HL-60/S4 treated with phorbol 12-myristate 13-acetate at 8.2 ng/mL for 4 days and 3 days (cell line): ENCODE measurements at regions not wholly inside any gene's neighbourhood (a gene's known extent, or its start where the extent isn't known, plus 50 kb on each side); places are given as distances from the start of the nearest gene placed in this dataset.

Source experiments
- in situ Hi-C: fragments of 300-500 bp; cut with MboI; formaldehyde crosslinking; loops from 2 replicates; pipeline ENCODE4 v1.15.0; 2022; ENCODE audit warnings: low sequenced_read_pairs

GRCh38 chr12:28874758-28875157, 274.3 kb upstream of the FAR2 start:
- in situ Hi-C loops: loop anchor here (25.0 kb wide), 1 partner anchor 1137 kb away; no protein-coding TSS in a partner anchor

GRCh38 chr12:28876196-28876798, 272.8 kb upstream of the FAR2 start:
- in situ Hi-C loops: no loop called here

GRCh38 chr12:28877854-28878253, 271.2 kb upstream of the FAR2 start:
- in situ Hi-C loops: no loop called here

- in situ Hi-C loops: no loop called here
Observed at GRCh38 chr12:28878629-28879028, 270.4 kb upstream of the FAR2 start.

- in situ Hi-C loops: no loop called here
Observed at GRCh38 chr12:28879379-28879778, 269.7 kb upstream of the FAR2 start.

- in situ Hi-C loops: no loop called here
Observed at GRCh38 chr12:28882444-28882843, 266.6 kb upstream of the FAR2 start.

- in situ Hi-C loops: no loop called here
Observed at GRCh38 chr12:28883406-28883997, 265.6 kb upstream of the FAR2 start.

- in situ Hi-C loops: no loop called here
Observed at GRCh38 chr12:28884904-28885679, 264.0 kb upstream of the FAR2 start.

- in situ Hi-C loops: no loop called here
Observed at GRCh38 chr12:28885928-28886327, 263.1 kb upstream of the FAR2 start.

- in situ Hi-C loops: no loop called here
Observed at GRCh38 chr12:28887461-28887990, 261.6 kb upstream of the FAR2 start.

GRCh38 chr12:28890664-28891063, 258.4 kb upstream of the FAR2 start:
- in situ Hi-C loops: no loop called here

GRCh38 chr12:28891126-28891525, 258.0 kb upstream of the FAR2 start:
- in situ Hi-C loops: no loop called here

- in situ Hi-C loops: no loop called here
Observed at GRCh38 chr12:28893365-28893764, 255.7 kb upstream of the FAR2 start.

- in situ Hi-C loops: no loop called here
Observed at GRCh38 chr12:28893856-28894255, 255.2 kb upstream of the FAR2 start.

GRCh38 chr12:28896421-28896820, 252.7 kb upstream of the FAR2 start:
- in situ Hi-C loops: no loop called here

- in situ Hi-C loops: no loop called here
Observed at GRCh38 chr12:28898038-28898437, 251.0 kb upstream of the FAR2 start.

GRCh38 chr12:28899951-28900350, 249.1 kb upstream of the FAR2 start:
- in situ Hi-C loops: no loop called here

- in situ Hi-C loops: no loop called here
Observed at GRCh38 chr12:28905220-28905955, 243.7 kb upstream of the FAR2 start.

GRCh38 chr12:28908646-28909045, 240.4 kb upstream of the FAR2 start:
- in situ Hi-C loops: no loop called here

- in situ Hi-C loops: no loop called here
Observed at GRCh38 chr12:28909291-28909690, 239.8 kb upstream of the FAR2 start.

- in situ Hi-C loops: no loop called here
Observed at GRCh38 chr12:28925719-28926376, 223.2 kb upstream of the FAR2 start.
